Endothelial cell of umbilical vein (primary cell): ENCODE measurements at regions not wholly inside any gene's neighbourhood (a gene's known extent, or its start where the extent isn't known, plus 50 kb on each side); places are given as distances from the start of the nearest gene placed in this dataset.
A peak's percentile ranks its signal among the peaks of the same experiment; 100 is the strongest.

ENCODE experiments used
- BruUV-seq: library from RNA; stranded (reverse); fragments of 400-500 nt; replicated peaks from 2 replicates; lab custom pipeline; 2021; lab: Mats Ljungman, UMichigan
- CTCF ChIA-PET: fragments of 300-600, 350-600 bp; sonication (Branson Sonifier 250); formaldehyde crosslinking; loops from one replicate; lab custom pipeline; 2021; ENCODE audit warnings: antibody characterized with exemption, inconsistent platforms; lab: Charles Lee
- POLR2A ChIA-PET: fragments of 300-600, 350-600 bp; sonication (Branson Sonifier 250); formaldehyde crosslinking; loops from one replicate; lab custom pipeline; 2021; ENCODE audit warnings: antibody characterized with exemption, inconsistent platforms; lab: Charles Lee
- DNase-seq: peaks from one replicate; pipeline ENCODE4 v3.0.0-alpha.2; 2011; ENCODE audit warnings: low read depth, low spot score
- FAIRE-seq: peaks from 2 replicates; lab custom pipeline; 2011; peaks lifted over from hg19 to GRCh38; lab: Jason Lieb, UNC
- H2AFZ ChIP-seq: 2 replicates; pipeline ENCODE4 v1.6.0; 2012; ENCODE audit warnings: low read depth, low read length, control low read depth, inconsistent platforms
- H3K27ac ChIP-seq: 2 replicates; pipeline ENCODE4 v1.5.1; 2011; ENCODE audit warnings: low read depth, mild to moderate bottlenecking, control low read depth, low read length, moderate library complexity; ENCODE audit not compliant: insufficient read depth
- H3K27me3 ChIP-seq, 2 experiments: 2 replicates each; pipeline versions ENCODE4 v1.6.0 to v1.6.1; 2011; ENCODE audit warnings: low read length in 2 of 2, mixed read lengths in 1 of 2; ENCODE audit not compliant: control insufficient read depth in 2 of 2, insufficient read depth in 2 of 2
- H3K36me3 ChIP-seq, 2 experiments: 2 replicates in 1 of 2; 3 replicates in 1 of 2; pipeline ENCODE4 v1.5.1; 2011; ENCODE audit warnings: low read length in 2 of 2, mild to moderate bottlenecking in 1 of 2, moderate library complexity in 1 of 2; ENCODE audit not compliant: control insufficient read depth in 2 of 2, insufficient read depth in 2 of 2; ENCODE audit errors: extremely low read depth in 1 of 2
- H3K4me1 ChIP-seq: 3 replicates; pipeline ENCODE4 v1.5.1; 2011; ENCODE audit warnings: mild to moderate bottlenecking, low read length; ENCODE audit not compliant: control insufficient read depth, insufficient read depth; ENCODE audit errors: extremely low read depth
- H3K4me2 ChIP-seq: 2 replicates; pipeline ENCODE4 v1.6.1; 2011; ENCODE audit warnings: low read length, control low read depth, mixed read lengths; ENCODE audit not compliant: insufficient read depth
- H3K4me3 ChIP-seq, 3 experiments: fragments of 200-600 bp in 1 of 3; sonication (generic), shearing (Covaris generic) in 1 of 3; replicated peaks in 1 of 3; 2 replicates each; pipeline ENCODE4 v1.5.1; 2011 to 2016; ENCODE audit warnings: control low read depth in 3 of 3, low read length in 3 of 3, mild to moderate bottlenecking in 2 of 3, inconsistent platforms in 1 of 3, low read depth in 1 of 3, moderate library complexity in 1 of 3; ENCODE audit not compliant: insufficient read depth in 1 of 3
- H3K79me2 ChIP-seq: 2 replicates; pipeline ENCODE4 v1.6.0; 2012; ENCODE audit warnings: low read length, inconsistent platforms; ENCODE audit not compliant: control insufficient read depth, insufficient read depth
- H3K9ac ChIP-seq: replicated peaks from 2 replicates; pipeline ENCODE3; 2011; ENCODE audit warnings: low read length, control low read depth; ENCODE audit not compliant: insufficient read depth; ENCODE audit errors: extremely low read depth
- H3K9me1 ChIP-seq: replicated peaks from 3 replicates; pipeline ENCODE4 v1.6.0; 2011; ENCODE audit warnings: mild to moderate bottlenecking, low read length; ENCODE audit not compliant: control insufficient read depth, insufficient read depth; ENCODE audit errors: extremely low read depth
- H3K9me3 ChIP-seq: replicated peaks from 2 replicates; pipeline ENCODE4 v1.5.1; 2012; ENCODE audit warnings: low read length, inconsistent platforms; ENCODE audit not compliant: control insufficient read depth, insufficient read depth
- H4K20me1 ChIP-seq: replicated peaks from 2 replicates; pipeline ENCODE3; 2011; ENCODE audit warnings: mild to moderate bottlenecking, low read length; ENCODE audit not compliant: control insufficient read depth, insufficient read depth; ENCODE audit errors: extremely low read depth
- CTCF ChIP-seq, 2 donors: IDR thresholded peaks; 1 replicate in 1 of 2; 2 replicates in 1 of 2; pipeline ENCODE4 v1.5.1; 2011; ENCODE audit warnings: low read length in 2 of 2, mild to moderate bottlenecking in 2 of 2, moderate library complexity in 2 of 2, control low read depth in 1 of 2, inconsistent platforms in 1 of 2, low read depth in 1 of 2; ENCODE audit not compliant: insufficient read depth in 1 of 2; ENCODE audit errors: extremely low read depth in 1 of 2
- EZH2 ChIP-seq: IDR thresholded peaks from 2 replicates; pipeline ENCODE4 v1.6.1; 2012; ENCODE audit warnings: borderline replicate concordance, low read depth, mild to moderate bottlenecking, moderate library complexity, low read length, inconsistent platforms; ENCODE audit not compliant: severe bottlenecking
- FOS ChIP-seq: IDR thresholded peaks from 2 replicates; pipeline ENCODE4 v1.6.1; 2011; ENCODE audit warnings: mild to moderate bottlenecking, low read length, moderate library complexity, borderline replicate concordance; ENCODE audit not compliant: insufficient read depth
- GATA2 ChIP-seq: IDR thresholded peaks from 2 replicates; pipeline ENCODE4 v1.7.0; 2011; ENCODE audit warnings: low read depth, mild to moderate bottlenecking, moderate library complexity, mixed read lengths, low read length; ENCODE audit not compliant: insufficient read length, insufficient read depth
- JUN ChIP-seq: IDR thresholded peaks from 2 replicates; pipeline ENCODE4 v1.6.1; 2011; ENCODE audit warnings: borderline replicate concordance, low read depth; ENCODE audit not compliant: insufficient read length, insufficient read depth
- MAX ChIP-seq: IDR thresholded peaks from 2 replicates; pipeline ENCODE4 v1.6.1; 2011; ENCODE audit not compliant: insufficient read depth, insufficient read length
- MYC ChIP-seq: IDR thresholded peaks from one replicate; pipeline ENCODE4 v1.6.1; 2011; ENCODE audit warnings: mild to moderate bottlenecking, low read depth, low read length
- POLR2A ChIP-seq: IDR thresholded peaks from 2 replicates; pipeline ENCODE4 v1.6.1; 2012; ENCODE audit warnings: low read depth, mild to moderate bottlenecking, control low read depth, low read length
- POLR2AphosphoS5 ChIP-seq: IDR thresholded peaks from 2 replicates; pipeline ENCODE4 v1.6.1; 2012; ENCODE audit warnings: low read depth, mild to moderate bottlenecking, control low read depth, low read length, moderate library complexity; ENCODE audit not compliant: insufficient read depth
- dilution Hi-C: fragments of 300-500 bp; cut with MboI; formaldehyde crosslinking; loops from one replicate; pipeline ENCODE4 v1.15.0; 2019; ENCODE audit warnings: low sequenced_read_pairs; ENCODE audit not compliant: extremely low pct_ligation_motif_present
- intact Hi-C: fragments of 100-400 bp; cut with micrococcal nuclease; formaldehyde crosslinking; loops from one replicate; pipeline ENCODE4 v1.10.0; 2022

- BruUV-seq: no TSS peak
- Histone ChIP-seq H3K27me3 (no peaks in the 10 kb centered on the region), H3K4me1 (no peaks in the 10 kb centered on the region), H3K4me2 (no peak overlapping the region), H3K79me2 (no peaks in the 10 kb centered on the region), H3K9me1 (no peaks in the 10 kb centered on the region), H4K20me1 (no peaks in the 10 kb centered on the region), H3K4me3 (no peak overlapping the region), H2AFZ (no peak overlapping the region), H3K9me3 (no peaks in the 10 kb centered on the region), H3K9ac (no peak overlapping the region), H3K27ac (no peak overlapping the region), H3K36me3 (no peaks in the 10 kb centered on the region)
- CTCF ChIA-PET: interaction anchor here (0.9 to 1.6 kb wide), 6 partner anchors 31 to 575 kb away, joined by 3 to 12 read pairs (median 6); no protein-coding TSS in a partner anchor
- intact Hi-C loops (loop anchor here (1.0 to 2.0 kb wide), 4 partner anchors 189 to 566 kb away; no protein-coding TSS in a partner anchor), dilution Hi-C loops (no loop called here)
- TF ChIP-seq EZH2 (no peak), CTCF (IDR thresholded peaks at IDR 0.05; ENCODE audit: extremely low read depth in 1 of 2, insufficient read depth in 1 of 2, low read depth in 1 of 2, low read length in 2 of 2) (peak; percentile 12 to 34)
- FAIRE-seq (peak; percentile 53), DNase-seq (peak; percentile 61)
- POLR2A ChIA-PET: no interaction called here
Measured at GRCh38 chr15:46280762-46281542, 646.1 kb downstream of the SQOR start.

GRCh38 chr15:46293550-46293949 is 658.7 kb downstream of the SQOR start:
- Histone ChIP-seq H3K27me3 (no peaks in the 10 kb centered on the region), H3K9me3 (no peaks in the 10 kb centered on the region), H3K4me1 (no peaks in the 10 kb centered on the region), H3K36me3 (no peaks in the 10 kb centered on the region), H3K9ac (no peak overlapping the region), H4K20me1 (no peaks in the 10 kb centered on the region), H3K79me2 (no peaks in the 10 kb centered on the region), H2AFZ (no peak overlapping the region), H3K4me2 (no peak overlapping the region), H3K4me3 (no peak overlapping the region), H3K9me1 (no peaks in the 10 kb centered on the region), H3K27ac (no peak overlapping the region)
- intact Hi-C loops: no loop called here
- no TSS peak for BruUV-seq
- DNase-seq (no peak), FAIRE-seq (no peak)
- ChIA-PET CTCF (no interaction called here), POLR2A (no interaction called here)
- dilution Hi-C loops: no loop called here
- TF ChIP-seq EZH2: no peak
- TF ChIP-seq GATA2: no peak
- no peak for TF ChIP-seq CTCF (IDR thresholded peaks at IDR 0.05; ENCODE audit: extremely low read depth in 1 of 2, insufficient read depth in 1 of 2, low read depth in 1 of 2, low read length in 2 of 2)
- no peak for TF ChIP-seq POLR2A
- no peak for TF ChIP-seq POLR2AphosphoS5
- no peak for TF ChIP-seq MAX
- TF ChIP-seq MYC: no peak
- no peak for TF ChIP-seq JUN
- no peak for TF ChIP-seq FOS
